Natural killer cell (primary cell): ENCODE measurements at regions not wholly inside any gene's neighbourhood (a gene's known extent, or its start where the extent isn't known, plus 50 kb on each side); places are given as distances from the start of the nearest gene placed in this dataset.
"Not testable (repeated sequence)": the region's sequence is repeated elsewhere in the genome, so short reads cannot be mapped to it uniquely, and the experiment has no call there.

Experiments
- ATAC-seq, 3 donors: fragments of 150-1000 bp in 2 of 3; fragments of 200-7000 bp in 1 of 3; cut with Tn5 transposase; 1 replicate in 1 of 3; 2 replicates in 2 of 3; pipeline ENCODE4 v1.10.0; 2021; ENCODE audit warnings: mild to moderate bottlenecking in 2 of 3, moderate library complexity in 2 of 3
- DNase-seq, 2 donors: peaks; one replicate each; pipeline versions ENCODE4 v3.0.0 to v3.0.0-alpha.2; 2013 to 2021; ENCODE audit warnings: mixed read lengths in 1 of 2
- H3K27ac ChIP-seq: one replicate; pipeline ENCODE4 v1.5.1; 2013; ENCODE audit warnings: mild to moderate bottlenecking, low read length
- H3K27me3 ChIP-seq: one replicate; pipeline ENCODE4 v1.6.1; 2013; ENCODE audit warnings: low read length; ENCODE audit not compliant: control insufficient read depth, insufficient read depth
- H3K36me3 ChIP-seq: one replicate; pipeline ENCODE4 v1.6.1; 2013; ENCODE audit warnings: low read length; ENCODE audit not compliant: control insufficient read depth, insufficient read depth
- H3K4me1 ChIP-seq: one replicate; pipeline ENCODE4 v1.6.1; 2013; ENCODE audit warnings: low read length; ENCODE audit not compliant: control insufficient read depth, insufficient read depth
- H3K4me3 ChIP-seq: one replicate; pipeline ENCODE4 v1.5.1; 2013; ENCODE audit warnings: low read length
- H3K9me3 ChIP-seq: one replicate; pipeline ENCODE4 v1.6.1; 2013; ENCODE audit warnings: low read length; ENCODE audit not compliant: control insufficient read depth, insufficient read depth
- H3K27ac Mint-ChIP-seq, 2 donors: one replicate each; pipeline ENCODE4 v1.8.0; 2022; ENCODE audit warnings: mild to moderate bottlenecking in 2 of 2, mixed read lengths in 2 of 2, moderate library complexity in 1 of 2
- H3K27me3 Mint-ChIP-seq, 2 donors: one replicate each; pipeline ENCODE4 v1.8.0; 2022; ENCODE audit warnings: low read depth in 2 of 2, mixed read lengths in 2 of 2
- H3K36me3 Mint-ChIP-seq: one replicate; pipeline ENCODE4 v1.8.0; 2022; ENCODE audit warnings: mixed read lengths
- H3K4me1 Mint-ChIP-seq, 2 donors: one replicate each; pipeline ENCODE4 v1.8.0; 2022; ENCODE audit warnings: mixed read lengths in 2 of 2
- H3K4me3 Mint-ChIP-seq: one replicate; pipeline ENCODE4 v1.8.0; 2022; ENCODE audit warnings: mild to moderate bottlenecking, moderate library complexity, mixed read lengths
- H3K9me3 Mint-ChIP-seq, 2 donors: one replicate each; pipeline ENCODE4 v1.8.0; 2022; ENCODE audit warnings: mixed read lengths in 2 of 2
- WGBS: methylation state at CpG from one replicate; pipeline ENCODE4 v1.1.7; 2013; ENCODE audit warnings: missing lambda C conversion rate; ENCODE audit not compliant: insufficient coverage; 5-methylcytosine and 5-hydroxymethylcytosine counted together
- intact Hi-C: fragments of 100-400 bp; cut with micrococcal nuclease; formaldehyde crosslinking; loops from one replicate; pipeline ENCODE4 v1.14.2; 2022
- TF ChIP-seq, protein P1 (sequence below): fragments of 200-600 bp; IDR thresholded peaks from one replicate; pipeline ENCODE4 v1.8.0; 2022; ENCODE audit warnings: antibody characterized with exemption

DNA sequence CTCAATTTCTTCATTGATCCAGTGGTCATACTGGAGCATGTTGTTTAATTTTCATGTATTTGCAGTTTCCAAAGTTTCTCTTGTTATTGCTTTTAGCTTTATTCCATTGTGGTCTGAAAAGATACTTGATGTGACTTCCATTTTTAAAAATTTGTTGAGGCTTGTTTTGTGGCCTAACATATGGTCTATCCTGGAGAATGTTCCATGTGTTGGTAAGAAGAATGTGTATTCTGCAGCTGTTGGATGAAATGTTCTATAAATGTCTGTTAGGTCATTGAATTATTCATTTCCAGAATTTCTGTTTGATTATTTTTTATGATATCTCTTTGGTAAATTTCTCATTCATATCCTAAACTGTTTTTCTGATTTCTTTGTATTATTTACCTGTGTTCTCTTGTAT is 139.8 kb upstream of the THUMPD2 start:
- Mint-ChIP-seq H3K27me3 (peaks cover 0 to 3% of the 10 kb centered on the region in 2 donors), H3K4me1 (no peaks in the 10 kb centered on the region), H3K9me3 (no peaks in the 10 kb centered on the region), H3K36me3 (no peaks in the 10 kb centered on the region), H3K4me3 (no peak overlapping the region), H3K27ac (no peak overlapping the region)
- ATAC-seq, result no peak
- no peak for DNase-seq
- Histone ChIP-seq H3K36me3 (no peaks in the 10 kb centered on the region), H3K4me3 (no peak overlapping the region), H3K27me3 (no peaks in the 10 kb centered on the region), H3K27ac (no peak overlapping the region), H3K9me3 (no peaks in the 10 kb centered on the region), H3K4me1 (no peaks in the 10 kb centered on the region)
- intact Hi-C loops, result no loop called here
- TF ChIP-seq, protein P1, sequence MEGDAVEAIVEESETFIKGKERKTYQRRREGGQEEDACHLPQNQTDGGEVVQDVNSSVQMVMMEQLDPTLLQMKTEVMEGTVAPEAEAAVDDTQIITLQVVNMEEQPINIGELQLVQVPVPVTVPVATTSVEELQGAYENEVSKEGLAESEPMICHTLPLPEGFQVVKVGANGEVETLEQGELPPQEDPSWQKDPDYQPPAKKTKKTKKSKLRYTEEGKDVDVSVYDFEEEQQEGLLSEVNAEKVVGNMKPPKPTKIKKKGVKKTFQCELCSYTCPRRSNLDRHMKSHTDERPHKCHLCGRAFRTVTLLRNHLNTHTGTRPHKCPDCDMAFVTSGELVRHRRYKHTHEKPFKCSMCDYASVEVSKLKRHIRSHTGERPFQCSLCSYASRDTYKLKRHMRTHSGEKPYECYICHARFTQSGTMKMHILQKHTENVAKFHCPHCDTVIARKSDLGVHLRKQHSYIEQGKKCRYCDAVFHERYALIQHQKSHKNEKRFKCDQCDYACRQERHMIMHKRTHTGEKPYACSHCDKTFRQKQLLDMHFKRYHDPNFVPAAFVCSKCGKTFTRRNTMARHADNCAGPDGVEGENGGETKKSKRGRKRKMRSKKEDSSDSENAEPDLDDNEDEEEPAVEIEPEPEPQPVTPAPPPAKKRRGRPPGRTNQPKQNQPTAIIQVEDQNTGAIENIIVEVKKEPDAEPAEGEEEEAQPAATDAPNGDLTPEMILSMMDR, result no peak

DNA sequence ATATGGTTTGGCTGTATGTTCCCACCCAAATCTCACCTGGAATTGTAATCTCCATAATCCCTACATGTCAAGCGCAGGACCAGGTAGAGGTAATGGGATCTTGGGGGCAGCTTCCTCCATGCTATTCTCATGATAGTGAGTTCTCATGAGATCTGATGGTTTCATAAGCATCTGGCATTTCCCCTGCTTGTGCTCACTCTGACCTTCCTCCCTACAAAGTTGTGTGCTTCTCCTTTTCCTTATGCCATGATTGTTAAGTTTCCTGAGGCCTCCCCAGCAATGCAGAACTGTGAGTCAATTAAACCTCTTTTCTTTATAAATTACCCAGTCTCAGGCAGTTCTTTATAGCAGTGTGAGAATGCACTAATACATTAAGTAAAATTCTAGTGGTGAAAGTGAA is 138.3 kb upstream of the THUMPD2 start:
- H3K36me3 ChIP-seq, H3K4me1 Mint-ChIP-seq, H3K27ac Mint-ChIP-seq, H3K4me3 ChIP-seq, DNase-seq, H3K36me3 Mint-ChIP-seq, H3K9me3 ChIP-seq, H3K27me3 Mint-ChIP-seq, intact Hi-C loops, H3K27ac ChIP-seq, ATAC-seq, H3K27me3 ChIP-seq, H3K4me3 Mint-ChIP-seq, H3K4me1 ChIP-seq, H3K9me3 Mint-ChIP-seq: not testable (repeated sequence)
- no CpG with 5 or more reads among the region's 1 CpG for WGBS

DNA sequence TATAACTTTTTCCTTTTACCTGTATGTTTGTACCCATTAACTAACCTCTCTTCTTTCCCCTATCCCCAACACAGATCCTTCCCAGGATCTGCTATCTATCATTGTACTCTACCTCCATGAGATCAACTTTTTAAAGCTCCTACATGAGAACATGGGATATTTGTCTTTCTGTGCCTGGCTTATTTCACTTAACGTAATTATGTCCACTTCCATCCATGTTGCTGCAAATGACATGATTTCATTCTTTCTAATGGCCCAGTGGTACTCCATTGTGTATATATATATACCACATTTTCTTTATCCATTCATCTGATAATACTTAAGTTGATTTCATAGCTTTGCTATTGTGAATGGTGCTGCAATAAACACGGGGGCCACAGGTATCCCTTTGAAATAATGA is 135.9 kb upstream of the THUMPD2 start:
- DNase-seq (no peak), ATAC-seq (no peak)
- Histone ChIP-seq H3K9me3 (no peaks in the 10 kb centered on the region), H3K36me3 (no peaks in the 10 kb centered on the region), H3K27ac (no peak overlapping the region), H3K4me1 (no peaks in the 10 kb centered on the region), H3K4me3 (no peak overlapping the region), H3K27me3 (no peaks in the 10 kb centered on the region)
- intact Hi-C loops, result loop anchor here (5.0 kb wide), 1 partner anchor 1782 kb away; no protein-coding TSS in a partner anchor
- WGBS, result 100% methylated on average over 2 of the region's 2 CpGs
- Mint-ChIP-seq H3K4me3 (no peak overlapping the region), H3K27ac (no peak overlapping the region), H3K36me3 (no peaks in the 10 kb centered on the region), H3K4me1 (no peaks in the 10 kb centered on the region), H3K27me3 (peaks cover 3 to 9% of the 10 kb centered on the region in 2 donors), H3K9me3 (no peaks in the 10 kb centered on the region)
- TF ChIP-seq, protein P1, result no peak

DNA sequence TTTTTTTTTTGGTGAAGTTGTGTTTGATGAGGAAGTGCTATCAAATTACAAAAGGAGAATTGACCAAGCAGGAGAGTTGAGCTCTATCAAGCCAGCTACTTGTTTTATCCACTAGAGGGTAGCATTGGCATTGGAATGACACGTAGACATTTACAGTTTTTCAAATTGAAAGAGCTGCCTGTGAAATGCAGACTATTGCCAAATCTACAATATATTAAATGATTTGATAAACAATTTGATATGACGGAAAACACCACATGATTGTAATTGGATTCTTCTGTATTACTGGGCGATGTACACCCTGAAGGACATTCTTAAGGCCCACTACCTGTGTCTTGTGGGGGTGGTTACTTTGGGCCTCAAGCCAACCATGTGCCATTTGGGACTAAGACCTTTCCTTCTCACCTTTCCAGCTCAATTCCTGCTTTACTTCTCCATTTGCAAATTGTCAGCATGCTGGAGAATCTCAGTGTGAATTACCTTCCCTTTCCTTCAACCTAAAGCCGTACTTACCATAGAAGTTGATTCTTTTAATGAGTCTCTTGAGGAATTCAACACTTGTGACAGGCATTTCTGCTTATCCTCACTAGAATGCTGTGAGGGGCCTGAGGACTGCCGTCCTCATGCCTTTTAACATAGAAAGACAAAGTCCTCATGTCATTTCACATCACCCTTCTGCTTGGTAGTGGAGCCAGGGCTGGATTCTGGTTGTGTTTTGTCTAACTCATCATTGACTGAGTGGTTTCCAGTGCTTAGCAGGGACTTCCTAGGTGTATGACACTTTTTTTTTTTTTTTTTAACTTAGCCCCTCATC is 134.8 kb upstream of the THUMPD2 start:
- H3K4me1 ChIP-seq, result no peaks in the 10 kb centered on the region
- H3K4me3 ChIP-seq, result no peak overlapping the region
- 50% methylated on average over 3 of the region's 5 CpGs for WGBS
- intact Hi-C loops, result loop anchor here (5.0 kb wide), 1 partner anchor 1783 kb away; no protein-coding TSS in a partner anchor
- H3K27ac Mint-ChIP-seq, result no peak overlapping the region
- no peaks in the 10 kb centered on the region for H3K9me3 Mint-ChIP-seq
- no peak overlapping the region for H3K4me3 Mint-ChIP-seq
- TF ChIP-seq, protein P1, result peak; percentile 62
- H3K36me3 Mint-ChIP-seq, result no peaks in the 10 kb centered on the region
- no peaks in the 10 kb centered on the region for H3K4me1 Mint-ChIP-seq
- no peaks in the 10 kb centered on the region for H3K36me3 ChIP-seq
- H3K9me3 ChIP-seq, result no peaks in the 10 kb centered on the region
- H3K27ac ChIP-seq, result no peak overlapping the region
- ATAC-seq (peak in 1 of 3 donors; percentile 48), DNase-seq (peak in 1 of 2 donors; percentile 57)
- H3K27me3 ChIP-seq, result no peaks in the 10 kb centered on the region
- H3K27me3 Mint-ChIP-seq, result peaks cover 3 to 9% of the 10 kb centered on the region in 2 donors
